Spleen (tissue), 11 donors: ENCODE measurements at regions not wholly inside any gene's neighbourhood (a gene's known extent, or its start where the extent isn't known, plus 50 kb on each side); places are given as distances from the start of the nearest gene placed in this dataset.

Experiments
- DNase-seq: peaks from one replicate; pipeline ENCODE4 v3.0.0-alpha.2; 2020
- H3K27ac ChIP-seq, 8 donors: fragments of 200-600 bp; sonication (generic) in 7 of 8; 1 replicate in 4 of 8; 2 replicates in 4 of 8; pipeline versions ENCODE4 v1.5.0 to v1.8.0; 2016 to 2021; ENCODE audit warnings: inconsistent platforms in 4 of 8, mild to moderate bottlenecking in 4 of 8, moderate library complexity in 1 of 8
- H3K27me3 ChIP-seq, 7 donors: fragments of 200-600 bp; sonication (generic) in 6 of 7; replicated peaks in 1 of 7; 1 replicate in 4 of 7; 2 replicates in 3 of 7; pipeline versions ENCODE4 v1.5.0 to v1.8.0; 2016 to 2021; ENCODE audit warnings: inconsistent platforms in 3 of 7, mild to moderate bottlenecking in 1 of 7
- H3K36me3 ChIP-seq, 6 donors: fragments of 200-600 bp; sonication (generic) in 5 of 6; 1 replicate in 4 of 6; 2 replicates in 2 of 6; pipeline versions ENCODE4 v1.5.0 to v1.8.0; 2016 to 2021; ENCODE audit warnings: inconsistent platforms in 2 of 6
- H3K4me1 ChIP-seq, 6 donors: fragments of 200-600 bp; sonication (generic) in 5 of 6; 1 replicate in 3 of 6; 2 replicates in 3 of 6; pipeline versions ENCODE4 v1.5.0 to v1.8.0; 2016 to 2021; ENCODE audit warnings: inconsistent platforms in 3 of 6
- H3K4me3 ChIP-seq, 8 donors: fragments of 200-600 bp; sonication (generic) in 7 of 8; 1 replicate in 4 of 8; 2 replicates in 4 of 8; pipeline versions ENCODE4 v1.5.0 to v1.8.0; 2016 to 2021; ENCODE audit warnings: inconsistent platforms in 4 of 8, mild to moderate bottlenecking in 4 of 8, moderate library complexity in 2 of 8
- H3K9me3 ChIP-seq, 8 donors: fragments of 200-600 bp; sonication (generic) in 7 of 8; 1 replicate in 4 of 8; 2 replicates in 4 of 8; pipeline versions ENCODE4 v1.5.0 to v1.8.0; 2016 to 2021; ENCODE audit warnings: inconsistent platforms in 4 of 8
- POLR2A ChIP-seq, 3 donors: fragments of 450-650 bp; IDR thresholded peaks; one replicate each; pipeline ENCODE4 v1.5.1; 2017; ENCODE audit warnings: antibody characterized with exemption in 3 of 3, mild to moderate bottlenecking in 1 of 3
- POLR2AphosphoS5 ChIP-seq, 3 donors: sonication (generic); formaldehyde crosslinking; IDR thresholded peaks; one replicate each; pipeline ENCODE4 v1.5.1; 2017; ENCODE audit warnings: antibody characterized with exemption in 3 of 3
- WGBS, 5 donors: extraction: QIAGEN DNeasy Blood & Tissue Kit in 3 of 5; methylation state at CpG; one replicate each; pipeline versions ENCODE4 v1.1.5 to v1.1.7; 2013 to 2018; 5-methylcytosine and 5-hydroxymethylcytosine counted together
- intact Hi-C: fragments of 100-400 bp; cut with DNase I; formaldehyde crosslinking; loops from one replicate; pipeline ENCODE4 v1.15.0; 2023; ENCODE audit warnings: low total_unique reads
- TF ChIP-seq, protein P1 (sequence below), 11 experiments: fragments of 200-600 bp in 7 of 11; fragments of 450-650 bp in 4 of 11; sonication (generic) in 4 of 11; IDR thresholded peaks in 8 of 11; conservative IDR thresholded peaks in 3 of 11; 1 replicate in 7 of 11; 2 replicates in 4 of 11; pipeline versions ENCODE4 v1.4.0 to v1.8.0; 2016 to 2021; ENCODE audit warnings: antibody characterized with exemption in 11 of 11, inconsistent platforms in 4 of 11, mild to moderate bottlenecking in 1 of 11
- donor health status: healthy with polysubstance abuse.
- donor health status: DM: no; HTN: no; CAD: no; lungs with moderate emphysema.
- donor health status: DM: no; HTN: no; CAD: no.
- donor health status: Bipolar disorder and iron deficiency.
- donor health status: healthy.
- donor health status: DM: no; HTN: no; CAD: no.
- donor health status: DM: yes; HTN: yes; CAD: no.

DNA sequence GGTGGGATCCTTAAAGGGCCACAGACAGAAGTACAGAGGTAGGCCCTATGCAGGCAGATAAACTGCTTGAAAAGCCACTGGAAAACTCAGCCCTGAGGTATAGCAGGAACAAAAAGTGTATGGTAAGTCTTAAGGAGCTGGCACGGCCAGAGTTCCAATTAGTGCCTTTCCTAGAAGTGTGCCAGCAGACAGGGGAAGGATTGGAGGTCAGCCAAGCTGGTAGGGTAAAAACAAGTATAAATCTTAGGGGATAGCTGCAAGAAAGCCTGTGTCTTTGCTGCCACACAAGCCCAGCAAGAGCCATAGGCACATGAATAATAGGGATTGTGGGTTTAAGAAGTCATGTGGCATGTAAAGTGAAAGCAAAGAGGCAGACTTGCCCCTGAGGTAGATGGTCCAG lies 582.5 kb downstream of the PLOD2 start:
- intact Hi-C loops: no loop called here
- 45 to 82% (median 48%) methylated on average over 1 of the region's 1 CpG for WGBS, 5 donors
- H3K36me3 ChIP-seq: no peaks in the 10 kb centered on the region

DNA sequence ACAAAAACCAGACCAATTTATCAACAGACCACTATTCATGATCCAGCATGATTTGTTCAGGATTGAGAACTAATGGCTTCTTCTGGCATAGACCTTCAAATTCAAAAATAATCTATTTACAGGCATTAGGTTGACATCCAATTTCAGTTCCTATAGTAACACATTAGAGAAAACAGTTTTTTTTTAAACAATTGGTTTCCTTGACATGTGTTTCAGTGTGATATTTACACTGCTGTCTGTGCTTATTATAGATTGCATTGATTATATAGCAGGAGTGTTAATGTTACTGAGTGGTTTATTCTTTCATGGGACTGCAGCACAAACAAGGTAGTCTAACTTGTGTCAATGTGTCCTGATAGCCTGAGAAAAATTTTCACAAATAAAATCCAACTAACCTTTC lies 579.3 kb downstream of the PLOD2 start:
- H3K27ac ChIP-seq: no peak overlapping the region
- no peaks in the 10 kb centered on the region for H3K4me1 ChIP-seq
- no peaks in the 10 kb centered on the region for H3K36me3 ChIP-seq
- no peak overlapping the region for H3K4me3 ChIP-seq
- peaks cover 0 to 16% (median 0%) of the 10 kb centered on the region in 8 donors for H3K9me3 ChIP-seq
- DNase-seq: no peak
- no peaks in the 10 kb centered on the region for H3K27me3 ChIP-seq
- TF ChIP-seq POLR2A (IDR thresholded peaks at IDR 0.05) (no peak), POLR2AphosphoS5 (IDR thresholded peaks at IDR 0.05) (no peak)
- TF ChIP-seq, protein P1, sequence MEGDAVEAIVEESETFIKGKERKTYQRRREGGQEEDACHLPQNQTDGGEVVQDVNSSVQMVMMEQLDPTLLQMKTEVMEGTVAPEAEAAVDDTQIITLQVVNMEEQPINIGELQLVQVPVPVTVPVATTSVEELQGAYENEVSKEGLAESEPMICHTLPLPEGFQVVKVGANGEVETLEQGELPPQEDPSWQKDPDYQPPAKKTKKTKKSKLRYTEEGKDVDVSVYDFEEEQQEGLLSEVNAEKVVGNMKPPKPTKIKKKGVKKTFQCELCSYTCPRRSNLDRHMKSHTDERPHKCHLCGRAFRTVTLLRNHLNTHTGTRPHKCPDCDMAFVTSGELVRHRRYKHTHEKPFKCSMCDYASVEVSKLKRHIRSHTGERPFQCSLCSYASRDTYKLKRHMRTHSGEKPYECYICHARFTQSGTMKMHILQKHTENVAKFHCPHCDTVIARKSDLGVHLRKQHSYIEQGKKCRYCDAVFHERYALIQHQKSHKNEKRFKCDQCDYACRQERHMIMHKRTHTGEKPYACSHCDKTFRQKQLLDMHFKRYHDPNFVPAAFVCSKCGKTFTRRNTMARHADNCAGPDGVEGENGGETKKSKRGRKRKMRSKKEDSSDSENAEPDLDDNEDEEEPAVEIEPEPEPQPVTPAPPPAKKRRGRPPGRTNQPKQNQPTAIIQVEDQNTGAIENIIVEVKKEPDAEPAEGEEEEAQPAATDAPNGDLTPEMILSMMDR (IDR thresholded peaks at IDR 0.05 in 8 of 11, conservative IDR thresholded peaks at IDR 0.05 in 3 of 11): no peak
- intact Hi-C loops: no loop called here

More for the DNA sequence above, 582.5 kb downstream of the PLOD2 start:
- Histone ChIP-seq H3K27me3 (no peaks in the 10 kb centered on the region), H3K4me1 (no peaks in the 10 kb centered on the region), H3K27ac (no peak overlapping the region), H3K9me3 (peaks cover 0 to 16% (median 0%) of the 10 kb centered on the region in 8 donors), H3K4me3 (no peak overlapping the region)
- TF ChIP-seq POLR2AphosphoS5 (IDR thresholded peaks at IDR 0.05) (no peak), POLR2A (IDR thresholded peaks at IDR 0.05) (no peak)
- TF ChIP-seq, protein P1 (IDR thresholded peaks at IDR 0.05 in 8 of 11, conservative IDR thresholded peaks at IDR 0.05 in 3 of 11): no peak
- DNase-seq: no peak

DNA sequence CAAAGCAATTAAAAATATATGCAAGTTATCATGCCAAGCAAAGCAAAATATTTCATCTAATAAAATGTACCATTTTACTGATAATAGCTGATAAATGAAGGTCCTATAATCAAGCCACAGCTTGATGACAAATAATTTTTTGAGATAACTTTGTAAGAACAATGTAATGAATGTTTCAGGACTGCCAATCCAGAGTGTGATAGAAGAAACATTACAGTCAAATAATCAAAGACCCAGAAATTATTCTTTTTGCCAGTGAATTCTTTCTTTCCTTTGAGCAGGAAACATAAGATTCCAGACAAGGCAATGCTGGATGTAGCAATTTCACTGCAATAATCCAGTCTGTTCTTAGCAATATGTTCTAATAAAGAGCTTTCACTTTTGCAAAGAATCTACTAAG lies 556.1 kb downstream of the PLOD2 start:
- Histone ChIP-seq H3K36me3 (no peaks in the 10 kb centered on the region), H3K4me3 (no peak overlapping the region), H3K4me1 (no peaks in the 10 kb centered on the region), H3K27ac (no peak overlapping the region), H3K27me3 (no peaks in the 10 kb centered on the region), H3K9me3 (peaks cover 0 to 15% (median 5%) of the 10 kb centered on the region in 8 donors)
- TF ChIP-seq, protein P1 (IDR thresholded peaks at IDR 0.05 in 8 of 11, conservative IDR thresholded peaks at IDR 0.05 in 3 of 11): no peak
- TF ChIP-seq POLR2A (IDR thresholded peaks at IDR 0.05) (no peak), POLR2AphosphoS5 (IDR thresholded peaks at IDR 0.05) (no peak)
- DNase-seq: no peak
- intact Hi-C loops: no loop called here

DNA sequence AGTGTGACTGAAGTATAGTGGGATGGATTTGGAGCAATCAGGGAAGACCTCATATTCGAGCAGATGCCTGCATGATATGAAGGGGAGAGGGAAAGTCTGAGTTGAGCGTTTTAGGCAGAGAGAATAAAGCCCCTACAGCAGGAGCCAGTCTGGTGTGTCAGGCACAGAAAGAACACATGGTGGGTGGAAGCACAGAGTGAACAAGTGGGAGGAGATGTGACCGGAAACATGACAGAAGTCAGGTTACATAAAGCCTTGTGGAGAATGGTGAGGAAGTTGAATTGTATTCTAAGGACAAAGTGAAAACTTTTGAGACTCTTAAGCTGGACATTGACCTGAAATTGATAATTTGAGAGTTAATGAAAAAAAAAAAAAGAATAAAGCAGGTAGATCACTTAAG lies 541.0 kb downstream of the PLOD2 start:
- no peak overlapping the region for H3K4me3 ChIP-seq
- intact Hi-C loops: no loop called here
- no peak for TF ChIP-seq POLR2AphosphoS5 (IDR thresholded peaks at IDR 0.05)
- TF ChIP-seq, protein P1 (IDR thresholded peaks at IDR 0.05 in 8 of 11, conservative IDR thresholded peaks at IDR 0.05 in 3 of 11): no peak
- TF ChIP-seq POLR2A (IDR thresholded peaks at IDR 0.05): no peak
- H3K27ac ChIP-seq: no peak overlapping the region
- no peak for DNase-seq
- no peaks in the 10 kb centered on the region for H3K27me3 ChIP-seq
- no peaks in the 10 kb centered on the region for H3K36me3 ChIP-seq
- 69 to 87% (median 76%) methylated on average over 3 of the region's 3 CpGs for WGBS, 5 donors
- H3K9me3 ChIP-seq: peaks cover 0 to 13% (median 2%) of the 10 kb centered on the region in 8 donors
- H3K4me1 ChIP-seq: no peaks in the 10 kb centered on the region
